OCI-LY7 (cell line): ENCODE measurements at regions not wholly inside any gene's neighbourhood (a gene's known extent, or its start where the extent isn't known, plus 50 kb on each side); places are given as distances from the start of the nearest gene placed in this dataset.

ENCODE experiments used
- BruUV-seq: library from RNA; stranded (reverse); fragments of 400-500 nt; replicated peaks from 2 replicates; lab custom pipeline; 2021; lab: Mats Ljungman, UMichigan
- CTCF ChIA-PET: fragments of 300-600 bp; sonication (Branson Sonifier 250); formaldehyde crosslinking; loops from one replicate; lab custom pipeline; 2022; ENCODE audit warnings: antibody characterized with exemption; ENCODE audit not compliant: unreplicated experiment; lab: Charles Lee
- POLR2A ChIA-PET: fragments of 300-600 bp; sonication (Branson Sonifier 250); formaldehyde crosslinking; loops from one replicate; lab custom pipeline; 2022; ENCODE audit warnings: antibody characterized with exemption; lab: Charles Lee
- DNase-seq: peaks from one replicate; pipeline ENCODE4 v3.0.0-alpha.2; 2015; ENCODE audit warnings: low spot score
- H2AFZ ChIP-seq: fragments of 200-600 bp; sonication (generic), shearing (Covaris generic); 2 replicates; pipeline ENCODE4 v1.6.1; 2014; ENCODE audit warnings: mild to moderate bottlenecking, antibody characterized with exemption, low read length, moderate library complexity
- H3K27ac ChIP-seq: fragments of 200-600 bp; sonication (generic); 2 replicates; pipeline ENCODE4 v1.5.1; 2014; ENCODE audit warnings: mixed run types, low read depth, mild to moderate bottlenecking, moderate library complexity, low read length, inconsistent platforms; ENCODE audit not compliant: poor library complexity, severe bottlenecking
- H3K36me3 ChIP-seq: fragments of 200-600 bp; sonication (generic); 2 replicates; pipeline ENCODE4 v1.6.1; 2014; ENCODE audit warnings: mild to moderate bottlenecking, antibody characterized with exemption, low read length, moderate library complexity, mixed read lengths; ENCODE audit not compliant: insufficient read depth
- H3K4me1 ChIP-seq: fragments of 200-600 bp; sonication (generic); 2 replicates; pipeline ENCODE4 v1.5.1; 2014; ENCODE audit warnings: mild to moderate bottlenecking, low read length; ENCODE audit not compliant: insufficient read depth, poor library complexity, severe bottlenecking
- H3K4me2 ChIP-seq: fragments of 200-600 bp; sonication (generic); 2 replicates; pipeline ENCODE4 v1.6.1; 2014; ENCODE audit warnings: mild to moderate bottlenecking, low read length
- H3K4me3 ChIP-seq: fragments of 200-600 bp; sonication (generic); 2 replicates; pipeline ENCODE4 v1.5.1; 2014; ENCODE audit warnings: mild to moderate bottlenecking, low read depth, low read length; ENCODE audit not compliant: poor library complexity, severe bottlenecking
- H3K79me2 ChIP-seq: fragments of 200-600 bp; sonication (generic); 2 replicates; pipeline ENCODE4 v1.6.1; 2016; ENCODE audit warnings: low read depth, mild to moderate bottlenecking, low read length, moderate library complexity, mixed read lengths; ENCODE audit not compliant: insufficient read depth
- H3K9me2 ChIP-seq: fragments of 200-600 bp; sonication (generic); 2 replicates; pipeline ENCODE4 v1.6.1; 2016; ENCODE audit warnings: mild to moderate bottlenecking, low read length, mixed read lengths; ENCODE audit not compliant: insufficient read depth
- H3K9me3 ChIP-seq: fragments of 200-600 bp; sonication (generic); 2 replicates; pipeline ENCODE4 v1.6.1; 2014; ENCODE audit warnings: mild to moderate bottlenecking, mixed run types, low read length, mixed read lengths
- H4K20me1 ChIP-seq: fragments of 200-600 bp; sonication (generic); 2 replicates; pipeline ENCODE4 v1.6.1; 2014; ENCODE audit warnings: mild to moderate bottlenecking, antibody characterized with exemption, low read length, moderate library complexity, mixed read lengths; ENCODE audit not compliant: insufficient read depth
- CTCF ChIP-seq: fragments of 200-600 bp; sonication (generic); conservative IDR thresholded peaks from 2 replicates; pipeline ENCODE4 v1.5.1; 2014; ENCODE audit warnings: mild to moderate bottlenecking, antibody characterized with exemption, low read length, moderate library complexity, mixed read lengths
- EZH2phosphoT487 ChIP-seq: fragments of 200-600 bp; sonication (generic); IDR thresholded peaks from 2 replicates; pipeline ENCODE4 v1.6.1; 2018; ENCODE audit warnings: low read depth, borderline replicate concordance, mild to moderate bottlenecking, mixed run types, antibody characterized with exemption, low read length, moderate library complexity, mixed read lengths
- intact Hi-C: fragments of 100-400 bp; cut with micrococcal nuclease; formaldehyde crosslinking; loops from one replicate; pipeline ENCODE4 v1.10.0; 2022; ENCODE audit not compliant: unreplicated experiment

- Histone ChIP-seq H3K36me3 (no peaks in the 10 kb centered on the region), H3K9me2 (no peaks in the 10 kb centered on the region), H3K27ac (no peak overlapping the region), H3K9me3 (no peaks in the 10 kb centered on the region), H2AFZ (no peak overlapping the region), H3K79me2 (no peaks in the 10 kb centered on the region), H3K4me2 (no peak overlapping the region), H4K20me1 (no peaks in the 10 kb centered on the region), H3K4me3 (no peak overlapping the region), H3K4me1 (no peaks in the 10 kb centered on the region)
- POLR2A ChIA-PET = no interaction called here
- TF ChIP-seq CTCF (no peak), EZH2phosphoT487 (no peak)
- no TSS peak for BruUV-seq
- CTCF ChIA-PET = no interaction called here
- no peak for DNase-seq
- intact Hi-C loops = no loop called here
Measured at GRCh38 chr19:29014857-29015436, 198.0 kb downstream of the UQCRFS1 start.

GRCh38 chr19:29013988-29014387, 199.0 kb downstream of the UQCRFS1 start:
- DNase-seq = no peak
- H3K79me2 ChIP-seq = no peaks in the 10 kb centered on the region
- no peak overlapping the region for H2AFZ ChIP-seq
- H3K4me3 ChIP-seq = no peak overlapping the region
- no peak overlapping the region for H3K4me2 ChIP-seq
- ChIA-PET POLR2A (no interaction called here), CTCF (no interaction called here)
- H3K36me3 ChIP-seq = no peaks in the 10 kb centered on the region
- no TSS peak for BruUV-seq
- intact Hi-C loops = no loop called here
- TF ChIP-seq EZH2phosphoT487 (no peak), CTCF (no peak)
- H4K20me1 ChIP-seq = no peaks in the 10 kb centered on the region
- H3K27ac ChIP-seq = no peak overlapping the region
- H3K9me2 ChIP-seq = no peaks in the 10 kb centered on the region
- no peaks in the 10 kb centered on the region for H3K4me1 ChIP-seq
- H3K9me3 ChIP-seq = no peaks in the 10 kb centered on the region

GRCh38 chr19:29013325-29013724, 199.6 kb downstream of the UQCRFS1 start:
- Histone ChIP-seq H2AFZ (no peak overlapping the region), H4K20me1 (no peaks in the 10 kb centered on the region), H3K27ac (no peak overlapping the region), H3K4me1 (no peaks in the 10 kb centered on the region), H3K4me2 (no peak overlapping the region), H3K9me3 (no peaks in the 10 kb centered on the region), H3K79me2 (no peaks in the 10 kb centered on the region), H3K4me3 (no peak overlapping the region), H3K9me2 (no peaks in the 10 kb centered on the region), H3K36me3 (no peaks in the 10 kb centered on the region)
- no TSS peak for BruUV-seq
- intact Hi-C loops = no loop called here
- DNase-seq = no peak
- TF ChIP-seq CTCF (no peak), EZH2phosphoT487 (no peak)
- CTCF ChIA-PET = no interaction called here
- POLR2A ChIA-PET = no interaction called here
